ENCODE measurements at regions not wholly inside any gene's neighbourhood (a gene's known extent, or its start where the extent isn't known, plus 50 kb on each side); places are given as distances from the start of the nearest gene placed in this dataset.

DNA sequence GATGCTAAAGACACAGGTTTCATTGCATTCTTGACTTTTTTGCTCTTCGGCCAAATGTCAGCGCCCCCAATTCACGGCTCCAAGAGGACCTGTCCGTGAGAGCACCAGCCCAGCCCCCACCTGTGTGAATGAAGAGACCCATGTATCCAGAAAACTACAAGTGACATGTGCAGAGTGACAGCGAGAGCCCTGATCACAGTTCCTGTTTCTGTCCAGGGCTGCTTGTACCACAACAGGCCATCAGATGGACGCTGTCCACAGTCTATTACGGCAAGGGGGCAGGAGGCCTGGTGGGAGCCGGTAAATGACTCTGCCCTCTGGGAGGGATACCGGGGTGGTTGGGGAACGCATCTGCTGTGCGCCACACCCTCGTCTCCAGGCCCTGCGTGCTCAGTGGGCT, 520.9 kb upstream of the ID2 start:
- no peak overlapping the region for H3K4me3 Mint-ChIP-seq
- peak overlapping the region; percentile 24 to 54 (median 33) for H3K27ac Mint-ChIP-seq
- H3K27me3 Mint-ChIP-seq (ENCODE audit: low read depth) = peaks cover 34% of the 10 kb centered on the region
- TF ChIP-seq, protein P1, sequence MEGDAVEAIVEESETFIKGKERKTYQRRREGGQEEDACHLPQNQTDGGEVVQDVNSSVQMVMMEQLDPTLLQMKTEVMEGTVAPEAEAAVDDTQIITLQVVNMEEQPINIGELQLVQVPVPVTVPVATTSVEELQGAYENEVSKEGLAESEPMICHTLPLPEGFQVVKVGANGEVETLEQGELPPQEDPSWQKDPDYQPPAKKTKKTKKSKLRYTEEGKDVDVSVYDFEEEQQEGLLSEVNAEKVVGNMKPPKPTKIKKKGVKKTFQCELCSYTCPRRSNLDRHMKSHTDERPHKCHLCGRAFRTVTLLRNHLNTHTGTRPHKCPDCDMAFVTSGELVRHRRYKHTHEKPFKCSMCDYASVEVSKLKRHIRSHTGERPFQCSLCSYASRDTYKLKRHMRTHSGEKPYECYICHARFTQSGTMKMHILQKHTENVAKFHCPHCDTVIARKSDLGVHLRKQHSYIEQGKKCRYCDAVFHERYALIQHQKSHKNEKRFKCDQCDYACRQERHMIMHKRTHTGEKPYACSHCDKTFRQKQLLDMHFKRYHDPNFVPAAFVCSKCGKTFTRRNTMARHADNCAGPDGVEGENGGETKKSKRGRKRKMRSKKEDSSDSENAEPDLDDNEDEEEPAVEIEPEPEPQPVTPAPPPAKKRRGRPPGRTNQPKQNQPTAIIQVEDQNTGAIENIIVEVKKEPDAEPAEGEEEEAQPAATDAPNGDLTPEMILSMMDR (IDR thresholded peaks at IDR 0.05; ENCODE audit: unreplicated experiment in 3 of 3) = no peak
- H3K36me3 Mint-ChIP-seq (ENCODE audit: low read depth) = no peaks in the 10 kb centered on the region
- H3K4me1 Mint-ChIP-seq = peaks cover 31% of the 10 kb centered on the region
- peaks cover 2% of the 10 kb centered on the region for H3K9me3 Mint-ChIP-seq

DNA sequence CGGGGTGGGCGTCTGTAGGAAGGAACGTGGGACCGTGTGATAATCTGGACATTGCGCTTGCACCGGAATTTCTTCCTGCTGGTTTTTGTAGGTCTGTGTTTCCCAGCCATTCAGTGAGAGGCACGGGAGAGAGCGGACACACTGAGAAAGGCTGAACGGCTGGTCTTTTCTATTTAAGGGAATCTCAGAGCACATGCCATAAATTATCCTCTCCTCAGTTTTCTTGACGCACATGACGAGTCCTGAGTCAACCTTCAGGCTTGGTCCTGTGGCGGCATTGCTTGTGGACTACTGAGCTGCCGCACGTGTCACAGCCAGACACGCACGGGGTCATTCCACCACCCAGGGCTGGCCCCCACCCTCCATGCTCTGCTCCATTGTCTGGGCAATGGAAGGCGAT, 519.3 kb upstream of the ID2 start:
- Mint-ChIP-seq H3K9me3 (no peaks in the 10 kb centered on the region), H3K27ac (peak overlapping the region; percentile 79 to 90 (median 84))

GRCh38 chr2:8165550-8165949, 516.3 kb upstream of the ID2 start:
- peaks cover 39% of the 10 kb centered on the region for H3K4me1 Mint-ChIP-seq

More for the DNA sequence above, 519.3 kb upstream of the ID2 start:
- TF ChIP-seq, protein P1 (IDR thresholded peaks at IDR 0.05; ENCODE audit: unreplicated experiment in 3 of 3) = no peak
- H3K4me3 Mint-ChIP-seq = peak overlapping the region in 1 of 3 experiments; percentile 53
- peaks cover 29% of the 10 kb centered on the region for H3K27me3 Mint-ChIP-seq (ENCODE audit: low read depth)
- H3K4me1 Mint-ChIP-seq = peaks cover 31% of the 10 kb centered on the region
- H3K36me3 Mint-ChIP-seq (ENCODE audit: low read depth) = no peaks in the 10 kb centered on the region

DNA sequence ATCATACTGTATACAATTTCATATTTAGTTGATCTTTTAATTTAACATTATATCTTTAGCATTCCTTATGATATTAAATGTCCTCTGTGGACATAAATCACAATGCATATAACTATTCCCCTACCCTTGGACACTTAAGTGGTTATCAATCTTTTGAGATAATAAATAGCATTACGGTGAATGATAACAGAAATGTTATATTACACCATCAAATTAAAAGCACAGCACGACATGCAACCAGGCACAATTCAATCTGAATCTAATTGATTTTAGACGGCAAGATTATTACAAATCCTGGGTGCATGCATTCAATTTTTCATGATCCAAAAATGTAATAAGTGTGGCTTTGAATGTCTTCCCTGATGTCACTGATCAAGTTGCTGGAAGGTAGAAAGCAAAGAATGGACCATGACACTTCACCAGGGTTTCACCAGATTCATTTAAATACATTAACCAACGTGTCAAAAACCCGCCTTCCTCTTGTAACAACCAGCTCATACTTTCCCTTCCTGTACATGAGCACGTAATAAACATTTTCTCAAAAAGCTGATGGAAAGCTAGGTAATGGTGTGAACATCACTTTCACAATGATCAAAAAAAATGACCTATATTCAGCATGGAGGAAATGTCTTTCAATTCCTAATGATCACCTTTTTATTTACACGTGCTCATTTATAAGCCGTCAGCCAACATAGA, 513.7 kb upstream of the ID2 start:
- H3K27ac Mint-ChIP-seq = peak overlapping the region in 1 of 3 experiments; percentile 22
- H3K4me1 Mint-ChIP-seq = peaks cover 41% of the 10 kb centered on the region
- TF ChIP-seq, protein P1 (IDR thresholded peaks at IDR 0.05; ENCODE audit: unreplicated experiment in 3 of 3) = no peak
- no peaks in the 10 kb centered on the region for H3K36me3 Mint-ChIP-seq (ENCODE audit: low read depth)
- H3K9me3 Mint-ChIP-seq = no peaks in the 10 kb centered on the region
- no peak overlapping the region for H3K4me3 Mint-ChIP-seq
- peaks cover 39% of the 10 kb centered on the region for H3K27me3 Mint-ChIP-seq (ENCODE audit: low read depth)

More at GRCh38 chr2:8165550-8165949, 516.3 kb upstream of the ID2 start:
- H3K4me3 Mint-ChIP-seq = no peak overlapping the region
- peaks cover 26% of the 10 kb centered on the region for H3K27me3 Mint-ChIP-seq (ENCODE audit: low read depth)
- no peak overlapping the region for H3K27ac Mint-ChIP-seq
- TF ChIP-seq, protein P1 (IDR thresholded peaks at IDR 0.05; ENCODE audit: unreplicated experiment in 3 of 3) = no peak
- no peaks in the 10 kb centered on the region for H3K36me3 Mint-ChIP-seq (ENCODE audit: low read depth)
- no peaks in the 10 kb centered on the region for H3K9me3 Mint-ChIP-seq

DNA sequence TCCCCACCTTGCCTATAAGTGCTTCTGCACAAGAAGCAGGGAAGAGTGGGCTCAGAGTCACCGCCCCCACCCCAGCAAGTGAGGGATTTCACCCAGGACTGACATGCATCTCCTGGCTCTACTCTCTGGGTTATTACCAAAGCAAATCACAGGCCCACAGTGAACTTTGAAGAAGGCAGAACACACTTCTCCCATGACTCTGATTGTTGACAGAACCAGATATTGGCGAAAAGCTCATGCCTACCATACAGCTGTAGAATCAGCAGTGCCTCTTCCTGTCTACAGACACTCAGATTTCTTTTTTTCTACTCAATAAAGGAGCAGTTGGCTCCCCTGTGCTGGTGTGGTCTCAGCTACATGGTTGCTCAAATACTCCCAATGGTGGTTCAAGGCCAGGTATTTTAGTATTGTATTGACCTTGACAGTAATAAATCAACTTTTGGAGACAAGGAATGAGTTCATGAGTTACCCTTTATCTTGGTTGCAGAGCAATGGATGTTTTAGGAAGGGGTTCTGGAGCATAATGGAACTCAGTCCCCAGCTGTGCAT, 512.9 kb upstream of the ID2 start:
- Mint-ChIP-seq H3K27me3 (ENCODE audit: low read depth) (peaks cover 39% of the 10 kb centered on the region), H3K4me3 (no peak overlapping the region), H3K27ac (peak overlapping the region in 1 of 3 experiments; percentile 22), H3K9me3 (peaks cover 3% of the 10 kb centered on the region), H3K4me1 (peaks cover 35% of the 10 kb centered on the region), H3K36me3 (ENCODE audit: low read depth) (no peaks in the 10 kb centered on the region)
- TF ChIP-seq, protein P1 (IDR thresholded peaks at IDR 0.05; ENCODE audit: unreplicated experiment in 3 of 3) = no peak

DNA sequence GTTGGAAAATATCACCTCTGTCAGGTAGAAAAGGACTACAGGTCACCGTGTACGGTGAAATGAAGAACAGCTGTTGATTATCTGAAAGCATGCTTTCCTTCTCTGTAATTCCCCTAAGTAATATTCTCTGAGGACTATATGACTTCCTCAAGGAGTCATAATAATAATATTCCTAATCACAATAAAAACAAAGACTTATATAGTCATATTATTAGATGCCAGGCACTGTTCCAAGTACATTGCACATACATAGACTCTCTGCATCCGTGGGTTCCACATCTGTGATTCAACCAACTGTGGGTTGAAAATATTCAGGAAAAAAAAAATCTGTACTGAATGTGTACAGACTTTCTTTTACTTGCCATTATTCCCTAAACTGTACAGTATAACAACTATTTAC, 512.4 kb upstream of the ID2 start:
- peaks cover 41% of the 10 kb centered on the region for H3K27me3 Mint-ChIP-seq (ENCODE audit: low read depth)
- H3K4me3 Mint-ChIP-seq = no peak overlapping the region
- peak overlapping the region in 1 of 3 experiments; percentile 73 for H3K27ac Mint-ChIP-seq
- H3K4me1 Mint-ChIP-seq = peaks cover 35% of the 10 kb centered on the region
- TF ChIP-seq, protein P1 (IDR thresholded peaks at IDR 0.05; ENCODE audit: unreplicated experiment in 3 of 3) = no peak
- H3K9me3 Mint-ChIP-seq = peaks cover 3% of the 10 kb centered on the region
- no peaks in the 10 kb centered on the region for H3K36me3 Mint-ChIP-seq (ENCODE audit: low read depth)

Measured in nephron (organoid).